Endothelial cell of umbilical vein (primary cell): ENCODE measurements at regions not wholly inside any gene's neighbourhood (a gene's known extent, or its start where the extent isn't known, plus 50 kb on each side); places are given as distances from the start of the nearest gene placed in this dataset.

Experiments used
- BruUV-seq: library from RNA; stranded (reverse); fragments of 400-500 nt; replicated peaks from 2 replicates; lab custom pipeline; 2021; lab: Mats Ljungman, UMichigan
- CTCF ChIA-PET: fragments of 300-600, 350-600 bp; sonication (Branson Sonifier 250); formaldehyde crosslinking; loops from one replicate; lab custom pipeline; 2021; ENCODE audit warnings: antibody characterized with exemption, inconsistent platforms; lab: Charles Lee
- POLR2A ChIA-PET: fragments of 300-600, 350-600 bp; sonication (Branson Sonifier 250); formaldehyde crosslinking; loops from one replicate; lab custom pipeline; 2021; ENCODE audit warnings: antibody characterized with exemption, inconsistent platforms; lab: Charles Lee
- DNase-seq: peaks from one replicate; pipeline ENCODE4 v3.0.0-alpha.2; 2011; ENCODE audit warnings: low read depth, low spot score
- FAIRE-seq: peaks from 2 replicates; lab custom pipeline; 2011; peaks lifted over from hg19 to GRCh38; lab: Jason Lieb, UNC
- H2AFZ ChIP-seq: 2 replicates; pipeline ENCODE4 v1.6.0; 2012; ENCODE audit warnings: low read depth, low read length, control low read depth, inconsistent platforms
- H3K27ac ChIP-seq: 2 replicates; pipeline ENCODE4 v1.5.1; 2011; ENCODE audit warnings: low read depth, mild to moderate bottlenecking, control low read depth, low read length, moderate library complexity; ENCODE audit not compliant: insufficient read depth
- H3K27me3 ChIP-seq, 2 experiments: 2 replicates each; pipeline versions ENCODE4 v1.6.0 to v1.6.1; 2011; ENCODE audit warnings: low read length in 2 of 2, mixed read lengths in 1 of 2; ENCODE audit not compliant: control insufficient read depth in 2 of 2, insufficient read depth in 2 of 2
- H3K36me3 ChIP-seq, 2 experiments: 2 replicates in 1 of 2; 3 replicates in 1 of 2; pipeline ENCODE4 v1.5.1; 2011; ENCODE audit warnings: low read length in 2 of 2, mild to moderate bottlenecking in 1 of 2, moderate library complexity in 1 of 2; ENCODE audit not compliant: control insufficient read depth in 2 of 2, insufficient read depth in 2 of 2; ENCODE audit errors: extremely low read depth in 1 of 2
- H3K4me1 ChIP-seq: 3 replicates; pipeline ENCODE4 v1.5.1; 2011; ENCODE audit warnings: mild to moderate bottlenecking, low read length; ENCODE audit not compliant: control insufficient read depth, insufficient read depth; ENCODE audit errors: extremely low read depth
- H3K4me2 ChIP-seq: 2 replicates; pipeline ENCODE4 v1.6.1; 2011; ENCODE audit warnings: low read length, control low read depth, mixed read lengths; ENCODE audit not compliant: insufficient read depth
- H3K4me3 ChIP-seq, 3 experiments: fragments of 200-600 bp in 1 of 3; sonication (generic), shearing (Covaris generic) in 1 of 3; replicated peaks in 1 of 3; 2 replicates each; pipeline ENCODE4 v1.5.1; 2011 to 2016; ENCODE audit warnings: control low read depth in 3 of 3, low read length in 3 of 3, mild to moderate bottlenecking in 2 of 3, inconsistent platforms in 1 of 3, low read depth in 1 of 3, moderate library complexity in 1 of 3; ENCODE audit not compliant: insufficient read depth in 1 of 3
- H3K79me2 ChIP-seq: 2 replicates; pipeline ENCODE4 v1.6.0; 2012; ENCODE audit warnings: low read length, inconsistent platforms; ENCODE audit not compliant: control insufficient read depth, insufficient read depth
- H3K9ac ChIP-seq: replicated peaks from 2 replicates; pipeline ENCODE3; 2011; ENCODE audit warnings: low read length, control low read depth; ENCODE audit not compliant: insufficient read depth; ENCODE audit errors: extremely low read depth
- H3K9me1 ChIP-seq: replicated peaks from 3 replicates; pipeline ENCODE4 v1.6.0; 2011; ENCODE audit warnings: mild to moderate bottlenecking, low read length; ENCODE audit not compliant: control insufficient read depth, insufficient read depth; ENCODE audit errors: extremely low read depth
- H3K9me3 ChIP-seq: replicated peaks from 2 replicates; pipeline ENCODE4 v1.5.1; 2012; ENCODE audit warnings: low read length, inconsistent platforms; ENCODE audit not compliant: control insufficient read depth, insufficient read depth
- H4K20me1 ChIP-seq: replicated peaks from 2 replicates; pipeline ENCODE3; 2011; ENCODE audit warnings: mild to moderate bottlenecking, low read length; ENCODE audit not compliant: control insufficient read depth, insufficient read depth; ENCODE audit errors: extremely low read depth
- EZH2 ChIP-seq: IDR thresholded peaks from 2 replicates; pipeline ENCODE4 v1.6.1; 2012; ENCODE audit warnings: borderline replicate concordance, low read depth, mild to moderate bottlenecking, moderate library complexity, low read length, inconsistent platforms; ENCODE audit not compliant: severe bottlenecking
- FOS ChIP-seq: IDR thresholded peaks from 2 replicates; pipeline ENCODE4 v1.6.1; 2011; ENCODE audit warnings: mild to moderate bottlenecking, low read length, moderate library complexity, borderline replicate concordance; ENCODE audit not compliant: insufficient read depth
- GATA2 ChIP-seq: IDR thresholded peaks from 2 replicates; pipeline ENCODE4 v1.7.0; 2011; ENCODE audit warnings: low read depth, mild to moderate bottlenecking, moderate library complexity, mixed read lengths, low read length; ENCODE audit not compliant: insufficient read length, insufficient read depth
- JUN ChIP-seq: IDR thresholded peaks from 2 replicates; pipeline ENCODE4 v1.6.1; 2011; ENCODE audit warnings: borderline replicate concordance, low read depth; ENCODE audit not compliant: insufficient read length, insufficient read depth
- MYC ChIP-seq: IDR thresholded peaks from one replicate; pipeline ENCODE4 v1.6.1; 2011; ENCODE audit warnings: mild to moderate bottlenecking, low read depth, low read length
- POLR2A ChIP-seq: IDR thresholded peaks from 2 replicates; pipeline ENCODE4 v1.6.1; 2012; ENCODE audit warnings: low read depth, mild to moderate bottlenecking, control low read depth, low read length
- POLR2AphosphoS5 ChIP-seq: IDR thresholded peaks from 2 replicates; pipeline ENCODE4 v1.6.1; 2012; ENCODE audit warnings: low read depth, mild to moderate bottlenecking, control low read depth, low read length, moderate library complexity; ENCODE audit not compliant: insufficient read depth
- dilution Hi-C: fragments of 300-500 bp; cut with MboI; formaldehyde crosslinking; loops from one replicate; pipeline ENCODE4 v1.15.0; 2019; ENCODE audit warnings: low sequenced_read_pairs; ENCODE audit not compliant: extremely low pct_ligation_motif_present
- intact Hi-C: fragments of 100-400 bp; cut with micrococcal nuclease; formaldehyde crosslinking; loops from one replicate; pipeline ENCODE4 v1.10.0; 2022
- TF ChIP-seq, protein P1 (sequence below), 2 donors: IDR thresholded peaks; 1 replicate in 1 of 2; 2 replicates in 1 of 2; pipeline ENCODE4 v1.5.1; 2011; ENCODE audit warnings: low read length in 2 of 2, mild to moderate bottlenecking in 2 of 2, moderate library complexity in 2 of 2, control low read depth in 1 of 2, inconsistent platforms in 1 of 2, low read depth in 1 of 2; ENCODE audit not compliant: insufficient read depth in 1 of 2; ENCODE audit errors: extremely low read depth in 1 of 2
- TF ChIP-seq, protein P2 (sequence below): IDR thresholded peaks from 2 replicates; pipeline ENCODE4 v1.6.1; 2011; ENCODE audit not compliant: insufficient read depth, insufficient read length

DNA sequence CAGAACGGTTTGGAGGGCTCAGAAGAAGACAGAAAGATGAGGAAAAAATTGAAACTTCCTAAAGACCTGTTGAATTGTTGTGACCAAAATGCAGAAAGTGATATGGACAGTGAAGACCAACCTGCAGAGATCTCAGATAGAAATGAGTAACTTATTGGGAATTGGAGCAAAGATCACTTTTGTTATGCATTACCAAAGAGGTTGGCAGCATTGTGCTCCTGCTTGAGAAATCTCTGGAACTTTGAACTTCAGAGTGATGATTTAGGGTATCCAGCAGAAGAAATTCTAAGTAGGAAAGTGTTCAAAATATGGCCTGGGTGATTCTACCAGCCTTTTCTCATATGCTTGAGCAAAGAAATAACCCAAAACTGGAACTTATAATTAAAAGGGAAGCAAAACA is 136.0 kb downstream of the GJA1 start:
- no TSS peak for BruUV-seq
- no peaks in the 10 kb centered on the region for H4K20me1 ChIP-seq
- H3K36me3 ChIP-seq: no peaks in the 10 kb centered on the region
- H3K79me2 ChIP-seq: no peaks in the 10 kb centered on the region
- H3K27ac ChIP-seq: no peak overlapping the region
- no peak overlapping the region for H3K9ac ChIP-seq
- no peak overlapping the region for H3K4me3 ChIP-seq
- intact Hi-C loops: no loop called here
- dilution Hi-C loops: no loop called here
- H3K9me3 ChIP-seq: no peaks in the 10 kb centered on the region
- no peaks in the 10 kb centered on the region for H3K9me1 ChIP-seq
- ChIA-PET POLR2A (no interaction called here), CTCF (no interaction called here)
- H3K4me2 ChIP-seq: no peak overlapping the region
- H3K27me3 ChIP-seq: no peaks in the 10 kb centered on the region
- no peak overlapping the region for H2AFZ ChIP-seq
- FAIRE-seq (no peak), DNase-seq (no peak)
- TF ChIP-seq EZH2: no peak
- no peak for TF ChIP-seq POLR2AphosphoS5
- TF ChIP-seq JUN: no peak
- TF ChIP-seq, protein P1, sequence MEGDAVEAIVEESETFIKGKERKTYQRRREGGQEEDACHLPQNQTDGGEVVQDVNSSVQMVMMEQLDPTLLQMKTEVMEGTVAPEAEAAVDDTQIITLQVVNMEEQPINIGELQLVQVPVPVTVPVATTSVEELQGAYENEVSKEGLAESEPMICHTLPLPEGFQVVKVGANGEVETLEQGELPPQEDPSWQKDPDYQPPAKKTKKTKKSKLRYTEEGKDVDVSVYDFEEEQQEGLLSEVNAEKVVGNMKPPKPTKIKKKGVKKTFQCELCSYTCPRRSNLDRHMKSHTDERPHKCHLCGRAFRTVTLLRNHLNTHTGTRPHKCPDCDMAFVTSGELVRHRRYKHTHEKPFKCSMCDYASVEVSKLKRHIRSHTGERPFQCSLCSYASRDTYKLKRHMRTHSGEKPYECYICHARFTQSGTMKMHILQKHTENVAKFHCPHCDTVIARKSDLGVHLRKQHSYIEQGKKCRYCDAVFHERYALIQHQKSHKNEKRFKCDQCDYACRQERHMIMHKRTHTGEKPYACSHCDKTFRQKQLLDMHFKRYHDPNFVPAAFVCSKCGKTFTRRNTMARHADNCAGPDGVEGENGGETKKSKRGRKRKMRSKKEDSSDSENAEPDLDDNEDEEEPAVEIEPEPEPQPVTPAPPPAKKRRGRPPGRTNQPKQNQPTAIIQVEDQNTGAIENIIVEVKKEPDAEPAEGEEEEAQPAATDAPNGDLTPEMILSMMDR (IDR thresholded peaks at IDR 0.05; ENCODE audit: extremely low read depth in 1 of 2, insufficient read depth in 1 of 2, low read depth in 1 of 2, low read length in 2 of 2): no peak
- TF ChIP-seq GATA2: no peak
- TF ChIP-seq POLR2A: no peak
- TF ChIP-seq MYC: no peak
- TF ChIP-seq, protein P2, sequence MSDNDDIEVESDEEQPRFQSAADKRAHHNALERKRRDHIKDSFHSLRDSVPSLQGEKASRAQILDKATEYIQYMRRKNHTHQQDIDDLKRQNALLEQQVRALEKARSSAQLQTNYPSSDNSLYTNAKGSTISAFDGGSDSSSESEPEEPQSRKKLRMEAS: no peak
- TF ChIP-seq FOS: no peak
- H3K4me1 ChIP-seq: peaks cover 12% of the 10 kb centered on the region
